SU-DHL-6 (cell line): ENCODE measurements at regions not wholly inside any gene's neighbourhood (a gene's known extent, or its start where the extent isn't known, plus 50 kb on each side); places are given as distances from the start of the nearest gene placed in this dataset.

Source experiments
- H2AFZ ChIP-seq: fragments of 200-600 bp; sonication (generic); 2 replicates; pipeline ENCODE4 v1.6.1; 2014; ENCODE audit warnings: low read depth, mild to moderate bottlenecking, moderate library complexity, mixed read lengths, antibody characterized with exemption, low read length; ENCODE audit not compliant: severe bottlenecking
- H3F3A ChIP-seq: fragments of 200-600 bp; shearing (Covaris generic); 2 replicates; pipeline ENCODE4 v1.6.0; 2016; ENCODE audit warnings: antibody characterized with exemption, mild to moderate bottlenecking; ENCODE audit not compliant: insufficient read depth
- H3K27ac ChIP-seq: fragments of 200-600 bp; sonication (generic); 2 replicates; pipeline ENCODE4 v1.5.1; 2016; ENCODE audit warnings: low read depth, mild to moderate bottlenecking, low read length, moderate library complexity, mixed read lengths
- H3K27me3 ChIP-seq: fragments of 200-600 bp; sonication (generic), shearing (Covaris generic); 2 replicates; pipeline ENCODE4 v1.6.0; 2014; ENCODE audit warnings: mild to moderate bottlenecking, low read length
- H3K36me3 ChIP-seq: fragments of 200-600 bp; sonication (generic); 2 replicates; pipeline ENCODE4 v1.6.1; 2014; ENCODE audit warnings: mild to moderate bottlenecking, low read length, mixed read lengths
- H3K4me2 ChIP-seq: fragments of 300-600, 200-600 bp; shearing (Covaris generic), sonication (generic); 2 replicates; pipeline ENCODE4 v1.6.0; 2014; ENCODE audit warnings: low read length, low read depth, mild to moderate bottlenecking; ENCODE audit not compliant: poor library complexity, severe bottlenecking
- H3K4me3 ChIP-seq: fragments of 200-600 bp; sonication (generic); 2 replicates; pipeline ENCODE4 v1.5.1; 2014; ENCODE audit warnings: antibody characterized with exemption, low read length, mild to moderate bottlenecking, mixed read lengths; ENCODE audit not compliant: insufficient read depth, poor library complexity, severe bottlenecking
- H3K79me2 ChIP-seq: fragments of 200-600 bp; sonication (generic); 2 replicates; pipeline ENCODE4 v1.6.1; 2014; ENCODE audit warnings: mild to moderate bottlenecking, low read length, moderate library complexity; ENCODE audit not compliant: insufficient read depth
- H3K9ac ChIP-seq: fragments of 200-600 bp; sonication (generic); 2 replicates; pipeline ENCODE4 v1.7.0; 2014; ENCODE audit warnings: mild to moderate bottlenecking, low read length
- H3K9me2 ChIP-seq: fragments of 200-600 bp; sonication (generic); replicated peaks from 2 replicates; pipeline ENCODE4 v1.6.1; 2014; ENCODE audit warnings: low read length; ENCODE audit not compliant: insufficient read depth
- H3K9me3 ChIP-seq: fragments of 200-600 bp; sonication (generic); 2 replicates; pipeline ENCODE4 v1.6.1; 2014; ENCODE audit warnings: low read length, mixed read lengths; ENCODE audit not compliant: insufficient read depth
- H4K20me1 ChIP-seq: fragments of 200-600 bp; sonication (generic); 2 replicates; pipeline ENCODE4 v1.6.1; 2014; ENCODE audit warnings: low read depth, mild to moderate bottlenecking, antibody characterized with exemption, low read length, moderate library complexity, mixed read lengths
- CTCF ChIP-seq: fragments of 200-600 bp; sonication (generic); IDR thresholded peaks from one replicate; pipeline ENCODE4 v1.5.1; 2017; ENCODE audit warnings: antibody characterized with exemption, mild to moderate bottlenecking, low read length, moderate library complexity; ENCODE audit not compliant: insufficient read depth, poor library complexity, severe bottlenecking
- EZH2phosphoT487 ChIP-seq: fragments of 200-600 bp; sonication (generic), shearing (Covaris generic); conservative IDR thresholded peaks from 2 replicates; pipeline ENCODE4 v1.6.1; 2018; ENCODE audit warnings: mild to moderate bottlenecking, antibody characterized with exemption, low read length, moderate library complexity, mixed read lengths

- no peaks in the 10 kb centered on the region for H3K79me2 ChIP-seq
- TF ChIP-seq CTCF (no peak), EZH2phosphoT487 (no peak)
- H3K27me3 ChIP-seq: no peaks in the 10 kb centered on the region
- H3K9me2 ChIP-seq: no peaks in the 10 kb centered on the region
- H3F3A ChIP-seq: no peaks in the 10 kb centered on the region
- H3K4me3 ChIP-seq: no peak overlapping the region
- no peaks in the 10 kb centered on the region for H4K20me1 ChIP-seq
- H3K9me3 ChIP-seq: no peaks in the 10 kb centered on the region
- H3K27ac ChIP-seq: no peak overlapping the region
- H2AFZ ChIP-seq: no peak overlapping the region
- H3K36me3 ChIP-seq: no peaks in the 10 kb centered on the region
- no peak overlapping the region for H3K9ac ChIP-seq
- H3K4me2 ChIP-seq: no peak overlapping the region
Observed at GRCh38 chr20:23243791-23244155, 106.8 kb upstream of the NXT1 start.

DNA sequence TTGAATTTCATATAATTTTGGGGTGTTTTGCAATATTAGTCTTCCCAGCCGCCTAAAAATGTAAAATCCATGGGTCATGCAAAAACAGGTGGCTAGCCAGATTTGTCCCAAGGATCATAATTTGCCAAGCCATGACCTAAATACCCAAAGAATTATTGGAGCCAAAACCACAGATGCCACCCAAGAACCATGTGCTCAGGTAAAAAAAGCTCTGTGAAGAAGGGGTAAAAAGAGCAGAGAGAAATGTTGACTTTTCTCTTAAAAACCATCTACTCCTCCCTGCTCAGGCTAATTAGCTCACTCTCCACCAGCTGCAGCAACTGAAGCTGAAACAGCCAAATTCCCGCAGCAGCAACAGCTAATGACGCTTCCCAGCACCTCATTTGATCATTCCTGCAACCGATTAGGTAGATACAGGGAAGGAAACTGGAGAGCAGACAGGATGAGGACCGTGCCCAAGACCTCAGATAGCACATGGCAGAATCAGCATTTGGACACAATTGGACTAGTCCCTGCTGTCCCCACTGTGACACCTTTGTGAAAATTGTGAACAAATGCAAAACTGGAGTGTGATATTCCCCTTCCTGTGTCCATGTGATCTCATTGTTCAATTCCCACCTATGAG, 107.9 kb upstream of the NXT1 start:
- TF ChIP-seq CTCF (no peak), EZH2phosphoT487 (no peak)
- H3K4me3 ChIP-seq: no peak overlapping the region

GRCh38 chr20:23242104-23242503, 108.5 kb upstream of the NXT1 start:
- H3K27ac ChIP-seq: no peak overlapping the region
- H4K20me1 ChIP-seq: no peaks in the 10 kb centered on the region
- H3K4me2 ChIP-seq: no peak overlapping the region
- no peaks in the 10 kb centered on the region for H3K9me2 ChIP-seq
- no peaks in the 10 kb centered on the region for H3F3A ChIP-seq
- H2AFZ ChIP-seq: no peak overlapping the region
- H3K9ac ChIP-seq: no peak overlapping the region
- no peaks in the 10 kb centered on the region for H3K9me3 ChIP-seq
- no peaks in the 10 kb centered on the region for H3K79me2 ChIP-seq
- H3K4me3 ChIP-seq: no peak overlapping the region
- H3K36me3 ChIP-seq: no peaks in the 10 kb centered on the region
- no peak for TF ChIP-seq CTCF
- no peak for TF ChIP-seq EZH2phosphoT487
- no peaks in the 10 kb centered on the region for H3K27me3 ChIP-seq

More for the DNA sequence above, 107.9 kb upstream of the NXT1 start:
- H3K27me3 ChIP-seq: no peaks in the 10 kb centered on the region
- H3K9me3 ChIP-seq: no peaks in the 10 kb centered on the region
- H3K27ac ChIP-seq: no peak overlapping the region
- H3K9me2 ChIP-seq: no peaks in the 10 kb centered on the region
- H3K9ac ChIP-seq: no peak overlapping the region
- H3K4me2 ChIP-seq: no peak overlapping the region
- H3K36me3 ChIP-seq: no peaks in the 10 kb centered on the region
- no peak overlapping the region for H2AFZ ChIP-seq
- H3F3A ChIP-seq: no peaks in the 10 kb centered on the region
- no peaks in the 10 kb centered on the region for H4K20me1 ChIP-seq
- H3K79me2 ChIP-seq: no peaks in the 10 kb centered on the region
